ENCODE measurements at regions not wholly inside any gene's neighbourhood (a gene's known extent, or its start where the extent isn't known, plus 50 kb on each side); places are given as distances from the start of the nearest gene placed in this dataset.

DNA sequence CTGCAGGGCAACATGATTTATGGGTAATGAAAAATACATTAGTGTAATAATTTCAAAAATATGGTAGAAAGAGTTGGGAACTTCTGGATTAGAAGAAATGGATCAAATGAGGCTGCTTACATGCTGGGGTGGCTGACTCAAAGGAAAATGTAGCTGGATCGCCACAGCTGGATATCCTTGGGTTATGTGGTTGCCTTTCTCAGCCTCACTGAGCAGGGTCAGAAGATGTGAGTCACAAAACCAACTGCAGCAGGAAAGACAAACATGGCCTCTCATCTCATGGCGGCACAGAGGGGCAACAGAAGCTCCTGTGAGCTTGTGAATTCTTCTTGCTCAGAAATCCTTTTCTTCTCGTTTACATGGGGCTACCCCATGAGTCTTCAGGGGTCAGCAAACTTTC, 317.1 kb upstream of the SPRED2 start:
- no peak for TF ChIP-seq PPARG (CRISPR knock-in tag; conservative IDR thresholded peaks at IDR 0.05)
- TF ChIP-seq BCL6 (CRISPR knock-in tag; IDR thresholded peaks at IDR 0.05): no peak
- no peak for TF ChIP-seq CBX5 (CRISPR knock-in tag; IDR thresholded peaks at IDR 0.05; ENCODE audit: borderline replicate concordance)
